Middle frontal gyrus (tissue), 1 donor: ENCODE measurements at regions not wholly inside any gene's neighbourhood (a gene's known extent, or its start where the extent isn't known, plus 50 kb on each side); places are given as distances from the start of the nearest gene placed in this dataset.
A peak's percentile ranks its signal among the peaks of the same experiment; 100 is the strongest.
"Not testable (repeated sequence)": the region's sequence is repeated elsewhere in the genome, so short reads cannot be mapped to it uniquely, and the experiment has no call there.

ENCODE experiments used
- DNase-seq: peaks from one replicate; pipeline ENCODE4 v3.0.0-alpha.2; 2015; ENCODE audit warnings: low spot score; ENCODE audit errors: extremely low spot score

DNA sequence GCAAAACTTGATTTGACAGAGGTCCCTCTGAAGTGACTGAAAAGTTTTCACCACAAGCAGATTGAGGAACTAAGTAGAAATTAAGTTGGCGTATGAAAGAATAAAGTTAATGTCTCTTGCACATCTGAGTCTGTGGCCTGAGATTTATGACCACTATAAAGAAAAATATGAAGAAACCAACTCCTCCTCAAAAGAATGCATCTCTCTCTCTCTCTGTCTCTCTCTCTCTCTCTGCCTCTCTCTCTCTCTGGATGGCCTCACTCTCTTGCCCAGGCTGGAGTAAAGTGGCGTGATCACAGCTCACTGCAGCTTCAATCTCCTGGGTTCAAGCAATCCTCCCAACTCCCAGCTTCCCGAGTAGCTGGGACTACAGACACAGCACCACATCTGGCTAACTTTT, 55.2 kb downstream of the RPL22L1 start:
- no peak for DNase-seq

DNA sequence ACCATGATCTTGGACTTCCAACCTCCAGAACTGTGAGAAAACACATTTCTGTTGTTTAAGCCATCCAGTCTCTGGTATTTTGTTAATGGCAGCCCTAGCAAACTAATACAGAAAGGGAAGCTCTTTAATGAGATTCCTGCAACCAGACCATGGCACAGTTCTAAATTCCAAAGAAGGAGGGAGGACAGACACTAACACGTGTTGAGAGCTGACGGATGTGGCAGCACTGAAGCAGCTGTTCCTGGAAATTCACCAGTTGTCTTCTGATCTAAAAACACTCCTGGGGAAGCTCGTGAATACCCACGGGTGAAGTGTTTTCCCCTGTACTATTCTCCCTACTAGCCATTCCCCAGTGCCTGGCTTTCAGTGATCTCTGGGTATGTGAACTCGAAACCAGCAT, 56.7 kb downstream of the RPL22L1 start:
- DNase-seq = no peak

DNA sequence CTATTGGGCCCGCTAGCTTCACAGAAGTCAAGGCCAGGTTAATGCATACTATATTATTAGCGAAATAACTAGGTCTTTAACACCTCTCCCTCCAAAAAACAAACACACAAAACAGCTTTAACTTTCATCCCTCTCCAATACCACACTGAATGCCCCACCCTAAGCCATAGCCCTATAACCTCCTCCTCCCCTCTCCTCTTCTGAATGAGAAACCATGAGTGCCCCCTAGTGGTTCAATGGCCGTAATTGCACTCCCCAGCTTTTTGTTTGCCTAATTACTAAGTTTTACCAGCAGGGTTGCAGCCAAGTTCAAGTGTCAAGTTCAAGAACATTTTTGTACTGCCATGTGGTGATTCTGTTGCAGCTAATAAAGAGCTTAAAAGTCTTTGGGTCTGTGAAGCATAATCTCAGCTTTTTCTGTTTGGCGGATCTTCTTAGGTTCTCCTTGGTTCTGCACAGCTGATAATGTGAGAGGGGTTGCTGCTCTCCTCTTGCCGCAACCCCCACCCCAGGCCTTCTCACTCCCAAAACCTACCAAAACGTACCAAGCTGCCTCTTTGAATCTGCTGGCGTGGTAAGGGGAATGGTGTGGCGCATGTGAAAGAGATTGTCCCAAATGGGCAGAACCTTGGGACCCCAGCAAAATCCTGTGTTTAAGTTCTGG, 57.9 kb downstream of the RPL22L1 start:
- peak; percentile 69 for DNase-seq

DNA sequence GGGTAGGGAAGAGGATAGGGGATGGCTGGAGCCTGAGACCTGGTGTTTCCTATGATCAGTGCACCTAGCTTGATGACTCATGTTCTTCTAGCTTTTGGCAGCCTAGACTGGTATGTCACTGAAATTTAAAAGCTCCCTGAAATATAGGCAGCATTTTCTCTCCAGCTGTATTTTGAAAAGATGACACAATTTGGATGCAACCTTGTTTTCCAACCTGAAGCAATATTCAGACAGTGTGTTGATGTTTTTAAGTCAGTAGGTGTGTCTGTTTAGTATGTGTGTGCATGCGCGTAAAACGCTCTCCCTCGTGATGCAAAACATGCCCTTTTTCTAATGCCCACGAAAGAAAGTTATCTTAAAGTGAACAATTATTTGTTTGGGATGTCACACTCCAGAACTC, 58.5 kb downstream of the RPL22L1 start:
- no peak for DNase-seq

DNA sequence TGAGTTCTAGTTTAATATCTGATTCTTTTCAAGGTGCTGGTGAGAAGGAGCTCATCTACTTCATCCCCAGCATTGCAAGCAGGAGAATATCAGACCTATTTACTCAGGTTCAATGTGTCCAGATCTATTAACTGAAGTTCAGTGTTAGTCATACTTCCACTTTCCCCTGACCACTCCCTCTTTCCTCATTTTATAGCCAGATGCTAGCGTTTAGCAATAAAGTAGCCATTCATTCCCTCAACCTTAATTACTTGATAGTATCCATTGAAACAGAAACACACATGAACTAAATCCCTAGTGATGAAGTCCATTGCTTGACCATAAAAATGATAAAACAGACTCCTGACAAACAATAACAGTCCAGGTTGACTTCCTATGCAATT, 60.0 kb downstream of the RPL22L1 start:
- DNase-seq = no peak

DNA sequence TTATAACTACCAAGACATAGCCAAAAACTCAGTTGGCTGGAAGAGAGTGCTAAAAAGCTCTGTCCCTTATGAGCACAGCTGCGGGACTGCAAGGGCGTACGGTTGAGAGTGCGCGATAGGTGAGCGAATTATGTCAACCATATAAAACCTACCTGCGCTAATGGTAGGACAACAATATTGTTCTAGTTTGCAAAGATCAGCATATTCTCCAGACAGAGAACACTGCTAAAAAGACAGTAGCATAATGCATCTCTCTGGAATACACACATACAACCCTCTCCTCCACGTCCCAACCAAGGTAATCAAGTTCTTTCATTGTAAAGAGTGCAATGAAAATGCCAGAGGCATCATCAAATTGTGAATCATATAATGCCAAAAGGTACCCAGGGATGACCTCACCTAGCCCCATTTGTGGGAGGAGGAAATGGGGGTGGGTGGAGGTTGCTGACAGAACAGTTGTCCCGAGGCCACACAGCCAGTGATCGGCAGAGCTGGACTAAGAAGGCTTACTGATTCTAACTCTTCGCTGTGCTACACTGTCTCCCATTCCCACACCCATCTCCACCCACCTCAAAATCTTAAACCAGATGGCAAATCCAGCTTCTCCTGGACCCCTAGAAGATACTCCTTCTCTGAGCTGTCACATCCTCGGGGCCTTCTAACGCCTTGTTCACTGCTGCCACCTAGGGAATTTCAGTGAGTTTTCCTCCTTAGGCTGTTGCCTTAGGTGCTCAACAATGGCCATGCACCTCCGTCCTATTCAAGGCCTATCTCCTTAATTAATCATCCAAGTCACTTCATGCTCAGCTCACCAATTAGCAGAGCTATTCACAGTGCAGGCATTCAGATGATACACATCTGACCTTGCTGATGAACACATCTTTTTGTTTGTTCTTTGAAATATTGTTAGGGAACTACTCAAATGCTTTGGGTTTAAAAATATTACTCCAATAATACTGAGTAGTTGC, 60.7 kb downstream of the RPL22L1 start:
- peak; percentile 58 for DNase-seq

DNA sequence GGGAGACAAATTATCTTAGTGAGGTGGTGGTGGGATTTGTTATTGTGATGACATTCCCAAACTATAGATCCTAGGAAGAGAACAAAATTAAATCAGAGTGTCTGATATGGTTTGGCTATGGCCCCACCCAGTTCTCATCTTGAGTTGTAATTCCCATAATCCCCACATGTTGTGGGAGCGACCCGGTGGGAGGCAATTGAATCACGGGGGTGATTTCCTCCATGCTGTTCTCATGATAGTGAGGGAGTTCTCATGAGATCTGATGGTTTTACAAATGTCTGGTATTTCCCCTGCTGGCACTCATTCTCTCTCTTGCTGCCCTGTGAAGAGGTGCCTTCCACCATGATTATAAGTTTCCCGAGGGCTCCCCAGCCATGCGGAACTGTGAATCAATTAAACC, 62.0 kb downstream of the RPL22L1 start:
- no peak for DNase-seq

DNA sequence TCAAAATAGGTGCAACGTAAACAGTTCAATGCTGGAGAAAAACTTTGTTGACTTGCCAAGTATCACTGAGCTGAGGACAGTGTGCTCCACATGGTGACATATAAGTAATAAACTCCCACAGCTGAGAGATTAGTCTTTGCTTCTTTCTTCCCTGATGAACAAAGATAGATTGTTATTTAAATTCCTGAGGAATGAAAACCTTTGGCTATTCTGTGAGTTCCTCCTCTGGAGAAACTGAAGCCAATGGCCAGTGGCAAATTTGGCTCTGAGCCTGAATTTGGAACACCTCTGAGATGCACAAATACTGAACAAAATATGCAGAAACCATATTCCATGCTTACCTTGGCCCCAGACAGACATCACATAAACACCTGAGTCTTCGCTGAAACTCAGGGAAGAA, 63.3 kb downstream of the RPL22L1 start:
- no peak for DNase-seq

DNA sequence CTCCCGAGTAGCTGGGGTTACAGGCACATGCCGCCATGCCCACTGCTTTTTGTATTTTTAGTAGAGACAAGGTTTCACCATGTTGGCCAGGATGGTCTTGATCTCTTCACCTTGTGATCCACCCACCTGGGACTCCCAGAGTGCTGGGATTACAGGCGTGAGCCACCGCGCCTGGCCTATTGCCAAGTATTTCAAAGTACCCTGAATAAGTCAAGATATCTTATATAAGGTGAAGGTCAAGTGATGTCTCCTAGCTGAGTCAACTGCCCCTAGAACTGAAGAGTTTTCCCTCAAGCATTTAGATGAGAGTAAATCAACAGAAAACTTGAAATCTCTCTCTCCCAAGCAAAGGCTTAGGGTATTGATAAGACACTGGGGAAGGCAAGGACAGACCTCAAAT, 63.9 kb downstream of the RPL22L1 start:
- no peak for DNase-seq

DNA sequence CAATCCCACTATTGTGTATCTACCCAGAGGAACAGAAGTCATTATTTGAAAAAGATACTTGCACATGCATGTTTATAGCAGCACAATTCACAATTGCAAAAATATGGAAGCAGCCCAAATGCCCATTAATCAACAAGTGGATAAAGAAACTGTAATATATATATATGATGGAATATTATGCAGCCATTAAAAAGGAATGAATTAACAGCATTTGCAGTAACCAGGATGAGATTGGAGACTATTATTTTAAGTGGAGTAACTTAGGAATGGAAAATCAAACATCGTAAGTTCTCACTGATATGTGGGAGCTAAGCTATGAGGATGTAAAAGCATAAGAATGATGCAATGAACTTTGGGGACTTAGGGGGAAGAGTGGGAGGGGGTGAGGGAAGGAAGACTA, 64.7 kb downstream of the RPL22L1 start:
- not testable (repeated sequence) for DNase-seq

DNA sequence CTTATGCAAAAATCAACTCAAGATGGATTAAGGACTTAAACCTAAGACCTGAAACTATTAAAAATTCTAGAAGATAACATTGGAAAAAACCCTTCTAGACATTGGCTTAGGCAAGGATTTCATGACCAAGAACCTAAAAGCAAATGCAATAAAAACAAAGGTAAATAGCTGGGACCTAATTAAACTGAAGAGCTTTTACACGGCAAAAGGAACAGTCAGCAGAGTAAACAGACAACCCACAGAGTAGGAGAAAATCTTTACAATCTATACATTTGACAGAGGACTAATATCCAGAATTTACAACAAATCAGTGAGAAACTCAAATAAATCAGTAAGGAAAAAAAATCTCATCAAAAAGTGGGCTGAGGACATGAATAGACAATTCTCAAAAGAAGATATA, 65.4 kb downstream of the RPL22L1 start:
- not testable (repeated sequence) for DNase-seq

DNA sequence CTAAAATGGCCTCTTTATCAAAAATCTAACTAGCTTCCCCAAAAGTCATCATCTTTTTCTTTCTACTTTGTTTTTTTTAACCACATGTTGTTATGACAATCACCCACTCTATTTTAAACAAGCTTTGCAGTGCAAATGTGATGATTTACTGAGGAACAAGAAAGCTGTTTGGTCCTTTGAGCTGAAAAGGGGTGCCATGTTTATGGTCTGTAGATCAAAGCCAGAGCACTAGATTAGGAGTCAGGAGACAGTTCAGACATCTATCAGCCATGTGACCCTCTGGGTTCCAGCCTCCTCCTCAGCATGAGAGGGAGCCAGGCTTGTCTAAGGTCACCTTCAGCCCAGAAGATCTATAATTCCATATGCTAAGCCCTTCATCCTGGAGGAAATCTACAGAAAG, 65.9 kb downstream of the RPL22L1 start:
- no peak for DNase-seq

DNA sequence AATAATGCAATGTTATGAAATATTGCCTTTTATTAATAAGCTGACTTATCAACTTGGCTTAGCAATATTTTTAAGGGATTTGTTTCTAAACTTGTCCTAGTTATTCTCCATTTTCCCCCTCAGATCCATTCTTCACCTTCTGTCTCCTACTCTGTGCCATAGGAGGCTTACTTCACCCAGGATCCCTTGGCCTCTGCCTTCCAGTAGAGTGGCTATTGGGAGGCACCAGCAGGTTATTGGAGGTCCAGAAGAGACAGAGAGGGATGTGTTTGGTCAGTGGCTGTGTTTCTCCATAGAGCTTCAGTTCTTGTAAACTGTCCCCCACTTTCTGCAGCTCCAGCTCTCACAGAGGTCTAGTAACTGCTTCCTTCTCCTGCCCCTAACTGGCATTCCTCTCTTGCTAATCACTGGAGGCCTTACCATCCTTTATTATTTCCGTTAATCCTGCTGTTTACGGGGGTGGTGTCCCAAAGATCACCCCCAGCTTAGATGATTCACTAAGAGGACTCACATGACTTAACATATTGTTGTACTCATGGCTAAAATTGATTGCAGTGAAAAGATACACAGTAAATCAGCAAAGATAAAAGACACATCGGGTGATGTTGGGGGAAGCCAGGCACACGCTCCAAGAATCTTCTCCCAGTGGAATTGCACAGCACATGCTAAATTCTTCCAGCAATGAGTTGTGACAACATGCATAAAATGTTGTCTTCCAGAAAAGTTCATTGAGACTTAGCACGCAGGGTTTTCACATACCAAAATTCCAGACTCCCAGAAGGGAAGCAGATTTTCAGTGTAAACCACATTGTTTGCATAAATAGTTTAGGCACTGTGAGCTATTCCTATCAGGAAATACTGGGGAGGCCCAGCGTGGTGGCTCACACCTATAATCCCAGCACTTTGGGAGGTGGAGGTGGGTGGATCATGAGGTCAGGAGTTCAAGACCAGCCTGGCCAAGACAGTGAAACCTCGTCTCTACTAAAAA, 67.5 kb downstream of the RPL22L1 start:
- DNase-seq = no peak

DNA sequence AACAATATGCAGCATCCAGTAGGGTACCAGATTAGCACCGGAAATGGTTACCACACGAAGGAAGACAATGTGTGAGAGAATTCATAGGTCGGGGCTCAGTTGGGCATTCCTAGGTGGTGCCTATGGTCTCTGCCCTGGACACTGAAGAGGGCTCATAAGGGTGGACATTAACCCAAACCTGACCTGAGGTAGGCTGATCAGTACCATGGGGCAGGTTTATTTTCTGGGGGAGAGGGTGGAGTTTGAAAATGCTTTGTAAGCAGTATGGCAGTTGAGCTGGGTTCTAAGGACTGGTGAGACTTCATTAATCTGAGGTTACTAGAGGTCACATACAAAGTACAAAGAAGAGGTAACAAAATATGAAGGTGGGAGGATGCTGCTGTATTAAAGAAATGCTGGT, 68.4 kb downstream of the RPL22L1 start:
- DNase-seq = no peak

DNA sequence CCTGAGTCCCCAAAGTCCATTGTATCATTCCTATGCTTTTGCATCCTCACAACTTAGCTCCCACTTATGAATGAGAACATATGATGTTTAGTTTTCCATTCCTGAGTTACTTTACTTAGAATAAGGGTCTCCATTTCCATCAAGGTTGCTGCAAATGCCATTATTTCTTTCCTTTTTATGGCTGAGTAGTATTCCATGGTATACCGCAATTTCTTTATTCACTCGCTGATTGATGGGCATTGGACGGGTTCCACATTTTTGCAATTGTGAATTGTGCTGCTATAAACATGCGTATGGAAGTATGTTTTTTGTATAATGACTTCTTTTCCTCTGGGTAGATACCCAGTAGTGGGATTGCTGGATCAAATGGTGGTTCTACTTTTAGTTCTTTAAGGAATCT, 69.7 kb downstream of the RPL22L1 start:
- DNase-seq = not testable (repeated sequence)

DNA sequence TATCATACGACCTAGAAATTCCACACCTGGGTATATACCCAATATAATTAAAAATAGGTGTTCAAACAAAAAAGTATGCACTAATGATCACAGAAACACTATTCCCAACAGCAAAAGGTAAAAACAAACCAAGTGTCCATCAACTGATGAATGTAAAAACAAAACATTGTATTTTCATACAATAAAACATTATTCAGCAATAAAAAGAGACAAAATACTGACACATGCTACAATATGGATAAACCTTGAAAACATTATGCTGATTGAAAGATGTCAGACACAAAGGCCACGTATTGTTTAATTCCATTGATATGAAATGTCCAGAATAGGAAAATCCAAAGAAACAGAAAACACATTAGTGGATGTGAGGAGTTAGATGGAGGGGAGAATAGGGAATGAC, 71.0 kb downstream of the RPL22L1 start:
- no peak for DNase-seq

DNA sequence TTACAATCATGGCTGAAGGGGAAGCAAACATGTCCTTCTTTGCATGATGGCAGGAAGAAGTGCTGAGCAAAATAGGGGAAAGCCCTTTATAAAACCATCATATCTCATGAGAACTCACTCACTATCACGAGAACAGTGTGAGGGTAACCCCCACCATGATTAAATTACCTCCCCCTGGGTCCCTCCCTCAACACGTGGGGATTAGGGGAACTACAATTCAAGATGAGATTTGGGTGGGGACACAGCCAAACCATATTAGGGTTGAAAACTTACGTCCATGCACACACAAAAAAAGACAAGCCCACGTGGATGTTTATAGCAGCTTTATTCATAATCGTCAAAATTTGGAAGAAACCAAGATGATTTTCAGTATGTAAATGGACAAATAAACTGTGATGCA, 72.3 kb downstream of the RPL22L1 start:
- DNase-seq = no peak

DNA sequence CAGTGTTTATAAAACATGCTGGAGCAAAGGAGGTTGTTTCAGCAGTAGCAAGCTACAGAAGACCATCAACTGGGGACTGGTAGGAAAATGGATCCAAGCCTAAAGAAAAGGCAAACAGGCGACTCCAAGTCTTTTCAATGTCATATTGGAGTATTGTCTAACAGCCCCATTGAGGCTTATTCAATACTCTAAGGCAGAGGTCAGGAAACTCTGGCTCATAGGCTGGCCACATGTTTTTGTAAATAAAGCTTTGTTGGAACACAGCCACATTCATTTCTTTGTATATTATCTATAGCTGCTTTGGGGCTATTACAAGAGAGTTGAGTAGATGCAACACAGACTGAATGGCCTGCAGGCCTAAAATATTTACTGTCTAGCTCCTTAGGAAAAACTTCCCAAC, 77.5 kb downstream of the RPL22L1 start:
- no peak for DNase-seq

DNA sequence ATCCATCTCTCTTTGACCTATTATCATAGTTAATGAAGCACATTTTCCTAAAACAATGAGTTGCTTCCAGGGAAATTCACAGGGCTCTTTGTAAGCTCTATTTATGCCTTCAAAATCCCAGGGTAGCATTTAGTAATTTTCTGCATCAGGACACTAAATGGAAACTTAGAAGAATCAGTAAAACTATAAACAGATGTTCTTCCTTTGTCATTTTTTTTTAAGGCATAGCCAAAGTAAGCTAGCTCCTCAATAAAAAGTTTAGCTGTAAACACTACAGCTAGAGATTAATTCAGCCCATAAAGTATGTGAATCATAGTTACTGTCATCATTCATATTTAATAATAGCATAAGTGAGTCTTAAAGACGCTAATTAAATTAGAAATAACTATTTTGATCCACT, 79.3 kb downstream of the RPL22L1 start:
- no peak for DNase-seq

DNA sequence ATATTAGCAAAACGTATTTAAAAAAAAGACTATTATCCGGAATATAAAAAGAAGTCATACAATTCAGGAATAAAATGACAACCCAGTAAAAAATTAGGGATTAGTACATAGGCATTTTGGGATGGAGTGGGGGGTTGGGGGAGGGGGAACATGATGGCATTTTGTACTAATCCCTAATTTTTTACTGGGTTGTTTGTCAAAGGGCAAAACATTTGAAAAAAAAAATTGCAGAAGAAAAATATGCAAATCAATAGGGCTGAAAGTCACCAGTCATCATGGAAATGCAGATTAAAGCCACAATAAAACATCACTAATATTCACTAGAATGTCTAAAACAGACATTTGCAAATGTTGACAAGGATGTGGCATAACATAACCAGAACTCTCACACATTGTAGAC, 82.5 kb downstream of the RPL22L1 start:
- DNase-seq = no peak

DNA sequence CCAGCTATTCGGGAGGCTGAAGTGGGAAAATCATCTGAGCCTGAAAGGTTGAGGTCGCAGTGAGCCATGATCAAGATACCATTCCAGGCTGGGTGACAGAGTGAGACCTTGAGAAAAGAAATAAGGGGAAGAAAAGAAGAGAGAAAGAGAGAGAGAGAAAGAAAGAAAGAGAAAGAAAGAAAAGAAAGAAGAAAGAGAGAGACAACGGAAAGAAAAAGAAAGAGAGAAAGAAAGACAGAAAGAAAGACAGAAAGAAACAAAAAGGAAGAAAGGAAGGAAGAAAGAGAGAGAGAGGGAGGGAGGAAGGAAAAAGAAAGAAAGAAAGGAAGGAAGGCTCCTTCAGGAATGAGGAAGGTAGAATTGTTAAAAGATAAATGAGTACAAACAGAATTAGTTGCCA, 84.5 kb downstream of the RPL22L1 start:
- no peak for DNase-seq

DNA sequence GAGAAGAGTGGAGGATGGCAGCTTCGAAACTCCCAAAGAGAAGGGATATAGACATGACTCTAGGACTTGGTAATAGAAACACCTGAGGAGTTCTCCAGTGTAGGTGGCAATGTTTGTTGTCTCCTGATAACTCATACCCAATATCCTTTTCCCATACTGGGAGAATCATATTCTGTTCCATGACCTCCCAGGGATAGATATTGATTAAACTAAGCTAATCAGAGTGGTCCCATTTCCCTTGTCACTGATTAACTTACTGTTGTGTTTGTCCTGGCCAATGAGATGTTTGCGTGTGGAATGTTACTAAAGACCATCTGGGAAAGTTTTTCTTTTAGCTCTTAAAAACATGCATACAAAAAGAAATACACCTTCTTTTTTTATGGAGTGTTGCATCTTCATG, 85.6 kb downstream of the RPL22L1 start:
- no peak for DNase-seq
